HG02588 (cell line): ENCODE measurements at regions not wholly inside any gene's neighbourhood (a gene's known extent, or its start where the extent isn't known, plus 50 kb on each side); places are given as distances from the start of the nearest gene placed in this dataset.

Experiments
- ATAC-seq: cut with Tn5 transposase; IDR thresholded peaks from one replicate; pipeline ENCODE4 v1.9.1; 2021; ENCODE audit warnings: mild to moderate bottlenecking, moderate library complexity; ENCODE audit not compliant: unreplicated experiment

DNA sequence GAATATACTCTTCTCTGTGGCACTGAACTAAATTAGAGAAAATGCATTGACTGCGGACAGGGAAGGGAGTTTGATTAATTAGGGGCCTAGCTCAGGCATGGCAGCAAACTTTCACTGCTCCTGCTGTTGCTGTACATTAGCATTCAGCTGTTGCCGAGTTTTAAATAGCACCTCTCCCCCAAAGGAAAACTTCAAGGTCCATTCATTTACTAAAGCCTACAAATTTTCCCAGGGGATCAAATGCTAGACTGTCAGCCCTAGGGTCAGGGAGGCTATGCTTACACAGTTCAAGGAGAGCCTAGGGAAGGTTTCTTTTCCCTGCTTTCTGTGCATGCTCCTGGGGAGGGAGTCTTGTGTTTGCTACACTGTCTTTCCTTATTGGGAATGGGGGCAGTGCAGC, 60.0 kb upstream of the GZMB start:
- no peak for ATAC-seq

DNA sequence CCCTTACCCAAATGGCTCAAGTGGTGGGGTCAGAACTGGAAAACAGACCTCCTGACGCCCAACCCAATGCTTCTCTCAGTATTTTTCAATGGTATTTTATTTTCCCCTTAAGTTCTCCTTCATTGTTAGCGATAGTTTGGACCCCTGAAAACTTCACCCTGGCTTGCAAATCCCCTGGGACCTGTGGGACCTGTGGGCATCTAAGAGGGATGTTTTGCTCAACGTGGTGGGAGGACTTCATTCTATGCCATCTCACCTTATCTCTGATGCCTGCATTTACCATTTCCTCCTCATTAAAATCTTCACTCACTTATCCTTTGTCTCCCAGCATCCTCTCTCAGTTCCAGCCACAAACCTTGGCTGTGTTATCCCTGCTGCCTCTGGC, 59.4 kb upstream of the GZMB start:
- ATAC-seq: no peak

DNA sequence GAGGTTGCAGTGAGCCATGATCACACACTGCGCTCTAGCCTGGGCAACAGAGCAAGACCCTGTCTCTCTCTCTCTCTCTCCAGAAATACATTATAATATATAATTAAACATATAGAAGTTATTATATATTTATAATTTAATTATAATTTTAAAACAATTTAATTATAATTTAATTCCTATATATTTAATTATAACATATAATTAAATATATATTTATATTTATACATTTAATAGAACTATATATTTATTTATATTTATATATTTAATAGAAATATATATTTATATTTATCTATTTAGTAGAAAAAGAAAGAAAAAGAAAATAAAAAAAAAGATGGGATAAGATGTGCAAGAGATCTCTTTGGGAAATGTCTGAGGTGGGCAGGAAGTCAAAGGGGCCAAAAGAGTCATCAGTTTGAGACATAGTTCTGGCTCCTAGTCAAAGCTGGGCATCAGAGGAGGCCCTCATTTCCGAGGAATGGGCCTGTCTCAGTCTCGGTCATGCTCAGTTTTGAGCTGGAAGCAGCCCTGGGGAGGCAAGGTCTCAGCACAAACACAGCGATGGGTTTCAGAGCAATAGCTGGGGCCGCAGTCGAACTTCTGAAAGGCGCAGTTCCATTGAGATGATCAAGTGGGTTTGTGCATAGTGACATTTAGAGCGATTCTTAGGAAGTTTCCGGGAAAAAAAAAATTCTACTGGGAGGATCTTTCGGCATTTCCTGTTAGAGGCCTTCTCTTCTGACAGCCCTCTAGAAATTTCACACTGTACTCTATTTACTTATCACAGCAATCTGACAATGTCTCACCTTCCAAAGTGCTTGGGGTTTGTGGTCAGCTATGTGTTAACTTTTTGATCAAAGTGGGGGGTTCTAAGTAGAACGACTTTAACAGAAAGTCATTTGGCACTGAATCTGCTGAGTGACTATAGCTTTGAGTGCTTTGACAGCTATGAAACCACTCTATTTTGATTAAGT, 58.7 kb upstream of the GZMB start:
- no peak for ATAC-seq

DNA sequence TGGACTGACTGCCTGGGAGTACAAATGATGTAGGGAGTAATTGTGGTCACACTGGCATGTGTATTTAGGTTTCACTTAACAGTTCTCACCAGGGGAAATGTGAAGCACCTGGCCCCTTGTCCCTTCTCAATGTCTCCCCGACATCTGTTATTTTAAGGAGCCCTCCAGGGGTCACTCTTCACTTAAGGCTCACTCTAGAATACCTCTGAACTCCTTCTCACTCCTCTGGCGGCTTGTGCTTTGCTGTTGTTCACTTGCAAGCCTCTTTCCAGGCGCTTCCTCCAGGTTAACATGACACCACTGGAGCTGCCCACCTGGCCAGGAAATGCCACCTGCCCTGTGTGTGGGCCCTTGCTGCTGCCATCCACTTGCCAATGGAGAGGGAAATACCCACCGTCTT, 56.5 kb upstream of the GZMB start:
- ATAC-seq: no peak

DNA sequence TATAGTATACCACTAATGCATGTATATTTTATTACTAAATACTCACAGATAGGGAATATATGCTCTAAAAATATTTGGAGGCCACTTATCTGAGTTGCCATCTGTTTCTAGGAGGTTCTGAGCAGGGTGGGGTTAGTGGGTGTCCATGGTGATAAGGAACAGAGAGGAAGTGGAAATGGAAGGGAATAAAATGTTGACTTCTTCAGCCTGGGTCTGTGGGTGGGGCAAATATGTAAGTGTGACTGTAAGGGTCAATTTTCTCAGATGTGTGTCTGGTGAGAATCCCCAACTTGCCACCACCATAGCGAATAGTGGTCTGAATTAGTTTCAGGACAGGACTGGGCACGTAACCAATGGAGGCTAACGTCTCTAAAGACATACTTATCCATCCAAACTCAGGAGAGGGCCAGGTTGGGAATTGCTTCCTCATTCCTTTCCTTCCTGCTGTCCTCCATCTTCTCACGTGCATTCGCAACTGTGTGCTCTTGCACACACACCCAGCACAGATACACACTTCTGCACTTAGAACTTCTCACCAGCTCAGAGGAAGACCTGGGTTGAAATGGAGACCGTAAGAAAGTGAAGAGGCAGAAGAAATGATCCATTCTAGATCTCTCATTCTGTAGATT, 54.2 kb upstream of the GZMB start:
- ATAC-seq: no peak
